Heart left ventricle (tissue), 16 donors: ENCODE measurements at regions not wholly inside any gene's neighbourhood (a gene's known extent, or its start where the extent isn't known, plus 50 kb on each side); places are given as distances from the start of the nearest gene placed in this dataset.

Experiments
- ATAC-seq, 4 donors: fragments of 200-7000 bp; cut with Tn5 transposase; one replicate each; pipeline ENCODE4 v1.9.1; 2020 to 2022; ENCODE audit warnings: moderate library complexity in 4 of 4, mild to moderate bottlenecking in 3 of 4, moderate number of reproducible peaks in 1 of 4
- DNase-seq, 5 donors: peaks; one replicate each; pipeline ENCODE4 v3.0.0-alpha.2; 2020
- H3K27ac ChIP-seq, 12 donors: fragments of 200-600 bp; sonication (generic) in 4 of 12; one replicate each; pipeline versions ENCODE4 v1.5.0 to v1.8.0; 2016 to 2022; ENCODE audit warnings: mild to moderate bottlenecking in 2 of 12
- H3K27me3 ChIP-seq, 9 donors: fragments of 200-600 bp; sonication (generic) in 2 of 9; one replicate each; pipeline versions ENCODE4 v1.5.1 to v1.8.0; 2016 to 2022; ENCODE audit warnings: mild to moderate bottlenecking in 3 of 9
- H3K36me3 ChIP-seq, 9 donors: fragments of 200-600 bp; sonication (generic) in 2 of 9; one replicate each; pipeline versions ENCODE4 v1.5.0 to v1.8.0; 2018 to 2022; ENCODE audit warnings: mild to moderate bottlenecking in 2 of 9
- H3K4me1 ChIP-seq, 12 donors: fragments of 200-600 bp; sonication (generic) in 4 of 12; one replicate each; pipeline versions ENCODE4 v1.5.0 to v1.8.0; 2016 to 2022; ENCODE audit warnings: mild to moderate bottlenecking in 3 of 12
- H3K4me3 ChIP-seq, 12 donors: fragments of 200-600 bp; sonication (generic) in 4 of 12; one replicate each; pipeline versions ENCODE4 v1.5.0 to v1.8.0; 2017 to 2022; ENCODE audit warnings: mild to moderate bottlenecking in 9 of 12, moderate library complexity in 4 of 12
- H3K9me3 ChIP-seq, 12 donors: fragments of 200-600 bp; sonication (generic) in 4 of 12; one replicate each; pipeline versions ENCODE4 v1.5.0 to v1.8.0; 2016 to 2022; ENCODE audit warnings: mild to moderate bottlenecking in 1 of 12
- CTCF ChIP-seq, 12 donors: fragments of 200-600 bp; sonication (generic) in 4 of 12; IDR thresholded peaks; one replicate each; pipeline versions ENCODE4 v1.5.0 to v1.8.0; 2018 to 2022; ENCODE audit warnings: antibody characterized with exemption in 12 of 12, mild to moderate bottlenecking in 5 of 12
- POLR2A ChIP-seq, 2 donors: fragments of 450-650 bp; IDR thresholded peaks; one replicate each; pipeline ENCODE4 v1.6.1; 2017; ENCODE audit warnings: antibody characterized with exemption in 2 of 2, mild to moderate bottlenecking in 2 of 2, moderate library complexity in 2 of 2
- WGBS, 4 donors: extraction: QIAGEN DNeasy Blood & Tissue Kit in 2 of 4; methylation state at CpG; one replicate each; pipeline versions ENCODE4 v1.1.5 to v1.1.7; 2013 to 2018; 5-methylcytosine and 5-hydroxymethylcytosine counted together
- intact Hi-C, 10 donors: fragments of 100-400 bp; cut with DNase I; formaldehyde crosslinking; loops; one replicate each; pipeline versions ENCODE4 v1.11.1 to v1.14.2; 2022
- donor health status: ischemic (EF 13 %, LVEDD 7.1; RV severe dilation, severe dysfunction).
- donor health status: healthy with polysubstance abuse.
- donor health status: DM: no; HTN: yes; CAD: no.
- donor health status: DM: no; HTN: no; CAD: no.
- donor health status: ischemic (EF 25% LVEDD 6.9; RV normal size, moderate dysfunction).
- donor health status: ischemic (EF 25% LVEDD 5.7; RV mildly dilated, moderate dysfunction).
- donor health status: healthy.
- donor health status: DM: yes; HTN: yes; CAD: no.
- donor health status: ischemic (EF 35%, LVEDD 5.7; RV mildly dilated, moderate dysfunction).
- donor health status: nonischemic (EF 11% LVEDD 7.7; RV severe dilation, severe dysfunction).
- donor health status: DM: yes; HTN: yes; CAD: no.
- donor health status: PGD.
- donor health status: ischemic (EF 29% LVEDD 5.4; RV normal size, mild dysfunction).
- donor health status: nonischemic (EF 23%, LVEDD 6.1; RV moderate dilation, normal function).

GRCh38 chr2:220046507-220046906, 419.1 kb downstream of the SLC4A3 start:
- DNase-seq (no peak), ATAC-seq (no peak)
- Histone ChIP-seq H3K36me3 (no peaks in the 10 kb centered on the region), H3K4me3 (no peak overlapping the region), H3K27ac (no peak overlapping the region), H3K4me1 (no peaks in the 10 kb centered on the region), H3K27me3 (no peaks in the 10 kb centered on the region), H3K9me3 (no peaks in the 10 kb centered on the region)
- 80 to 90% (median 85%) methylated on average over 2 of the region's 2 CpGs for WGBS, 4 donors
- intact Hi-C loops, result no loop called here
- TF ChIP-seq POLR2A (IDR thresholded peaks at IDR 0.05), result no peak
- TF ChIP-seq CTCF (IDR thresholded peaks at IDR 0.05), result no peak

- TF ChIP-seq POLR2A (IDR thresholded peaks at IDR 0.05), result no peak
- no peak for TF ChIP-seq CTCF (IDR thresholded peaks at IDR 0.05)
- H3K27ac ChIP-seq, result no peak overlapping the region
- H3K27me3 ChIP-seq, result no peaks in the 10 kb centered on the region
- no peaks in the 10 kb centered on the region for H3K4me1 ChIP-seq
- intact Hi-C loops, result no loop called here
- 65 to 82% (median 74%) methylated on average over 3 of the region's 3 CpGs for WGBS, 4 donors
- H3K9me3 ChIP-seq, result peaks cover 0 to 12% (median 0%) of the 10 kb centered on the region in 12 donors
- H3K4me3 ChIP-seq, result no peak overlapping the region
- no peaks in the 10 kb centered on the region for H3K36me3 ChIP-seq
- ATAC-seq (no peak), DNase-seq (no peak)
These were observed 424.3 kb downstream of the SLC4A3 start for GRCh38 chr2:220051716-220052115.

- H3K27ac ChIP-seq, result no peak overlapping the region
- H3K4me1 ChIP-seq, result no peaks in the 10 kb centered on the region
- H3K27me3 ChIP-seq, result no peaks in the 10 kb centered on the region
- H3K36me3 ChIP-seq, result no peaks in the 10 kb centered on the region
- H3K4me3 ChIP-seq, result no peak overlapping the region
- ATAC-seq (no peak), DNase-seq (no peak)
- peaks cover 0 to 12% (median 0%) of the 10 kb centered on the region in 12 donors for H3K9me3 ChIP-seq
- intact Hi-C loops, result no loop called here
- TF ChIP-seq POLR2A (IDR thresholded peaks at IDR 0.05), result no peak
- no peak for TF ChIP-seq CTCF (IDR thresholded peaks at IDR 0.05)
These were observed 426.5 kb downstream of the SLC4A3 start for GRCh38 chr2:220053919-220054318.

GRCh38 chr2:220057391-220057790, 430.0 kb downstream of the SLC4A3 start:
- ATAC-seq, result no peak
- no peaks in the 10 kb centered on the region for H3K4me1 ChIP-seq
- no peaks in the 10 kb centered on the region for H3K36me3 ChIP-seq
- peaks cover 0 to 12% (median 0%) of the 10 kb centered on the region in 12 donors for H3K9me3 ChIP-seq
- intact Hi-C loops, result no loop called here
- TF ChIP-seq POLR2A (IDR thresholded peaks at IDR 0.05) (no peak), CTCF (IDR thresholded peaks at IDR 0.05) (no peak)
- H3K4me3 ChIP-seq, result no peak overlapping the region
- H3K27ac ChIP-seq, result no peak overlapping the region
- DNase-seq, result no peak
- H3K27me3 ChIP-seq, result no peaks in the 10 kb centered on the region
- WGBS, 4 donors, result 86 to 95% (median 90%) methylated on average over 3 of the region's 3 CpGs
